Spleen (tissue), 11 donors: ENCODE measurements at regions not wholly inside any gene's neighbourhood (a gene's known extent, or its start where the extent isn't known, plus 50 kb on each side); places are given as distances from the start of the nearest gene placed in this dataset.

Source experiments
- DNase-seq: peaks from one replicate; pipeline ENCODE4 v3.0.0-alpha.2; 2020
- H3K27ac ChIP-seq, 8 donors: fragments of 200-600 bp; sonication (generic) in 7 of 8; 1 replicate in 4 of 8; 2 replicates in 4 of 8; pipeline versions ENCODE4 v1.5.0 to v1.8.0; 2016 to 2021; ENCODE audit warnings: inconsistent platforms in 4 of 8, mild to moderate bottlenecking in 4 of 8, moderate library complexity in 1 of 8
- H3K27me3 ChIP-seq, 7 donors: fragments of 200-600 bp; sonication (generic) in 6 of 7; replicated peaks in 1 of 7; 1 replicate in 4 of 7; 2 replicates in 3 of 7; pipeline versions ENCODE4 v1.5.0 to v1.8.0; 2016 to 2021; ENCODE audit warnings: inconsistent platforms in 3 of 7, mild to moderate bottlenecking in 1 of 7
- H3K36me3 ChIP-seq, 6 donors: fragments of 200-600 bp; sonication (generic) in 5 of 6; 1 replicate in 4 of 6; 2 replicates in 2 of 6; pipeline versions ENCODE4 v1.5.0 to v1.8.0; 2016 to 2021; ENCODE audit warnings: inconsistent platforms in 2 of 6
- H3K4me1 ChIP-seq, 6 donors: fragments of 200-600 bp; sonication (generic) in 5 of 6; 1 replicate in 3 of 6; 2 replicates in 3 of 6; pipeline versions ENCODE4 v1.5.0 to v1.8.0; 2016 to 2021; ENCODE audit warnings: inconsistent platforms in 3 of 6
- H3K4me3 ChIP-seq, 8 donors: fragments of 200-600 bp; sonication (generic) in 7 of 8; 1 replicate in 4 of 8; 2 replicates in 4 of 8; pipeline versions ENCODE4 v1.5.0 to v1.8.0; 2016 to 2021; ENCODE audit warnings: inconsistent platforms in 4 of 8, mild to moderate bottlenecking in 4 of 8, moderate library complexity in 2 of 8
- H3K9me3 ChIP-seq, 8 donors: fragments of 200-600 bp; sonication (generic) in 7 of 8; 1 replicate in 4 of 8; 2 replicates in 4 of 8; pipeline versions ENCODE4 v1.5.0 to v1.8.0; 2016 to 2021; ENCODE audit warnings: inconsistent platforms in 4 of 8
- CTCF ChIP-seq, 11 experiments: fragments of 200-600 bp in 7 of 11; fragments of 450-650 bp in 4 of 11; sonication (generic) in 4 of 11; IDR thresholded peaks in 8 of 11; conservative IDR thresholded peaks in 3 of 11; 1 replicate in 7 of 11; 2 replicates in 4 of 11; pipeline versions ENCODE4 v1.4.0 to v1.8.0; 2016 to 2021; ENCODE audit warnings: antibody characterized with exemption in 11 of 11, inconsistent platforms in 4 of 11, mild to moderate bottlenecking in 1 of 11
- POLR2A ChIP-seq, 3 donors: fragments of 450-650 bp; IDR thresholded peaks; one replicate each; pipeline ENCODE4 v1.5.1; 2017; ENCODE audit warnings: antibody characterized with exemption in 3 of 3, mild to moderate bottlenecking in 1 of 3
- POLR2AphosphoS5 ChIP-seq, 3 donors: sonication (generic); formaldehyde crosslinking; IDR thresholded peaks; one replicate each; pipeline ENCODE4 v1.5.1; 2017; ENCODE audit warnings: antibody characterized with exemption in 3 of 3
- WGBS, 5 donors: extraction: QIAGEN DNeasy Blood & Tissue Kit in 3 of 5; methylation state at CpG; one replicate each; pipeline versions ENCODE4 v1.1.5 to v1.1.7; 2013 to 2018; 5-methylcytosine and 5-hydroxymethylcytosine counted together
- intact Hi-C: fragments of 100-400 bp; cut with DNase I; formaldehyde crosslinking; loops from one replicate; pipeline ENCODE4 v1.15.0; 2023; ENCODE audit warnings: low total_unique reads
- donor health status: healthy with polysubstance abuse.
- donor health status: DM: no; HTN: no; CAD: no; lungs with moderate emphysema.
- donor health status: DM: no; HTN: no; CAD: no.
- donor health status: Bipolar disorder and iron deficiency.
- donor health status: healthy.
- donor health status: DM: no; HTN: no; CAD: no.
- donor health status: DM: yes; HTN: yes; CAD: no.

DNA sequence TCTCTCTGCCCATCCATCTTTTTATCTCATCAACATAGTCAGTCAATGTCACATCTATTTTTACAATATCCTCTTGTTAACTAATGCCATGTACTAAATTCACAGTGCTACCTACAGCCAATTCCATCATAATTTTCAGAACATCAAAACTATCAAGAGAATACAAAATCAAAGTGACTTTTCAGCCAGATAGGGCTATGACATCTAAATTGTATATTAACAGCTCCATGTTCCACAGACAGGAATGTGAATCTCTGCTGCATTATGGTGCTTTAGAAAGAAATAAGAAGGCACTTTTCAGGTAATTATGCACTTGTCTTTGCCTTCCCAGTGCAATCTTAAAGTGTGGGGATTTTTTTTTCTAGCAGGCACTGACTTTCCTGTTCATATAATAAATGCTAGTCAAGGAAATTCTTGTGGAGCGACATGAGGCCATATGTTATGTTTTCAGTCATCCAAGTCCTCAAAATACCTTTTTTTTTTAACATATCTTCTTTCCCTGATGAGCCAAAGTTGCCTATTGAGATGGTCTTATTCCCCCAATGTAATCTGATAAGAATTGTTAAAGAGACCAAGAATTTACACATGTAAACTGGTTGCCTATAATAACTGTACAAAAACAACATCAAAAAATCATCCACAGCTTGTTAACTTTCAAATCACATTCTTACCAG is 252.0 kb upstream of the CNTN3 start:
- H3K4me3 ChIP-seq = no peak overlapping the region
- DNase-seq = no peak
- peaks cover 0 to 5% (median 0%) of the 10 kb centered on the region in 8 donors for H3K9me3 ChIP-seq
- WGBS, 5 donors = 50 to 75% (median 69%) methylated on average over 1 of the region's 1 CpG
- H3K4me1 ChIP-seq = no peaks in the 10 kb centered on the region
- TF ChIP-seq CTCF (IDR thresholded peaks at IDR 0.05 in 8 of 11, conservative IDR thresholded peaks at IDR 0.05 in 3 of 11) (no peak), POLR2AphosphoS5 (IDR thresholded peaks at IDR 0.05) (no peak), POLR2A (IDR thresholded peaks at IDR 0.05) (no peak)
- no peaks in the 10 kb centered on the region for H3K27me3 ChIP-seq
- H3K27ac ChIP-seq = no peak overlapping the region
- no peaks in the 10 kb centered on the region for H3K36me3 ChIP-seq
- intact Hi-C loops = no loop called here

GRCh38 chr3:74862476-74862875 is 248.0 kb upstream of the CNTN3 start:
- intact Hi-C loops = no loop called here
- no peak for DNase-seq

GRCh38 chr3:74861211-74861610 is 246.8 kb upstream of the CNTN3 start:
- no peak for TF ChIP-seq CTCF (IDR thresholded peaks at IDR 0.05 in 8 of 11, conservative IDR thresholded peaks at IDR 0.05 in 3 of 11)
- no peak for TF ChIP-seq POLR2A (IDR thresholded peaks at IDR 0.05)
- TF ChIP-seq POLR2AphosphoS5 (IDR thresholded peaks at IDR 0.05) = no peak
- no peak overlapping the region for H3K4me3 ChIP-seq
- peaks cover 0 to 11% (median 0%) of the 10 kb centered on the region in 8 donors for H3K9me3 ChIP-seq
- no peaks in the 10 kb centered on the region for H3K36me3 ChIP-seq
- no peak overlapping the region for H3K27ac ChIP-seq
- no peaks in the 10 kb centered on the region for H3K27me3 ChIP-seq
- WGBS, 5 donors = 55 to 69% (median 60%) methylated on average over 3 of the region's 3 CpGs
- H3K4me1 ChIP-seq = no peaks in the 10 kb centered on the region
- intact Hi-C loops = no loop called here
- DNase-seq = no peak

More at GRCh38 chr3:74862476-74862875, 248.0 kb upstream of the CNTN3 start:
- TF ChIP-seq POLR2AphosphoS5 (IDR thresholded peaks at IDR 0.05) (no peak), CTCF (IDR thresholded peaks at IDR 0.05 in 8 of 11, conservative IDR thresholded peaks at IDR 0.05 in 3 of 11) (no peak), POLR2A (IDR thresholded peaks at IDR 0.05) (no peak)
- no peak overlapping the region for H3K27ac ChIP-seq
- H3K4me3 ChIP-seq = no peak overlapping the region
- no peaks in the 10 kb centered on the region for H3K27me3 ChIP-seq
- H3K4me1 ChIP-seq = no peaks in the 10 kb centered on the region
- WGBS, 5 donors = 56 to 68% (median 62%) methylated on average over 3 of the region's 3 CpGs
- H3K9me3 ChIP-seq = peaks cover 0 to 11% (median 0%) of the 10 kb centered on the region in 8 donors
- no peaks in the 10 kb centered on the region for H3K36me3 ChIP-seq

- Histone ChIP-seq H3K4me3 (no peak overlapping the region), H3K36me3 (no peaks in the 10 kb centered on the region), H3K27ac (no peak overlapping the region), H3K27me3 (no peaks in the 10 kb centered on the region), H3K9me3 (peaks cover 0 to 8% (median 0%) of the 10 kb centered on the region in 8 donors), H3K4me1 (no peaks in the 10 kb centered on the region)
- 71 to 84% (median 81%) methylated on average over 2 of the region's 2 CpGs for WGBS, 5 donors
- DNase-seq = no peak
- intact Hi-C loops = no loop called here
- TF ChIP-seq CTCF (IDR thresholded peaks at IDR 0.05 in 8 of 11, conservative IDR thresholded peaks at IDR 0.05 in 3 of 11) = no peak
- TF ChIP-seq POLR2A (IDR thresholded peaks at IDR 0.05) = no peak
- no peak for TF ChIP-seq POLR2AphosphoS5 (IDR thresholded peaks at IDR 0.05)
Observed at GRCh38 chr3:74858086-74858485, 243.6 kb upstream of the CNTN3 start.
